ENCODE measurements at regions not wholly inside any gene's neighbourhood (a gene's known extent, or its start where the extent isn't known, plus 50 kb on each side); places are given as distances from the start of the nearest gene placed in this dataset.

- TF ChIP-seq, protein P1, sequence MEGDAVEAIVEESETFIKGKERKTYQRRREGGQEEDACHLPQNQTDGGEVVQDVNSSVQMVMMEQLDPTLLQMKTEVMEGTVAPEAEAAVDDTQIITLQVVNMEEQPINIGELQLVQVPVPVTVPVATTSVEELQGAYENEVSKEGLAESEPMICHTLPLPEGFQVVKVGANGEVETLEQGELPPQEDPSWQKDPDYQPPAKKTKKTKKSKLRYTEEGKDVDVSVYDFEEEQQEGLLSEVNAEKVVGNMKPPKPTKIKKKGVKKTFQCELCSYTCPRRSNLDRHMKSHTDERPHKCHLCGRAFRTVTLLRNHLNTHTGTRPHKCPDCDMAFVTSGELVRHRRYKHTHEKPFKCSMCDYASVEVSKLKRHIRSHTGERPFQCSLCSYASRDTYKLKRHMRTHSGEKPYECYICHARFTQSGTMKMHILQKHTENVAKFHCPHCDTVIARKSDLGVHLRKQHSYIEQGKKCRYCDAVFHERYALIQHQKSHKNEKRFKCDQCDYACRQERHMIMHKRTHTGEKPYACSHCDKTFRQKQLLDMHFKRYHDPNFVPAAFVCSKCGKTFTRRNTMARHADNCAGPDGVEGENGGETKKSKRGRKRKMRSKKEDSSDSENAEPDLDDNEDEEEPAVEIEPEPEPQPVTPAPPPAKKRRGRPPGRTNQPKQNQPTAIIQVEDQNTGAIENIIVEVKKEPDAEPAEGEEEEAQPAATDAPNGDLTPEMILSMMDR (IDR thresholded peaks at IDR 0.05) = no peak
- TF ChIP-seq POLR2A (IDR thresholded peaks at IDR 0.05) = no peak
- no peak for TF ChIP-seq POLR2AphosphoS5 (IDR thresholded peaks at IDR 0.05)
These were observed 204.7 kb downstream of the BCAT1 start for GRCh38 chr12:24743941-24744793.

Measured in upper lobe of left lung (tissue), 4 donors.